Mesenchymal stem cell (in vitro differentiated cells and primary cell): ENCODE measurements at regions not wholly inside any gene's neighbourhood (a gene's known extent, or its start where the extent isn't known, plus 50 kb on each side); places are given as distances from the start of the nearest gene placed in this dataset.
"Not testable (repeated sequence)": the region's sequence is repeated elsewhere in the genome, so short reads cannot be mapped to it uniquely, and the experiment has no call there.

Source experiments
- DNase-seq: peaks from one replicate; pipeline ENCODE4 v3.0.0-alpha.2; 2013
- H2AFZ ChIP-seq: one replicate; pipeline ENCODE4 v1.6.1; 2013; ENCODE audit warnings: low read depth, mild to moderate bottlenecking, control low read depth, inconsistent platforms, low read length, moderate library complexity
- H2AK5ac ChIP-seq: 2 replicates; pipeline ENCODE4 v1.6.1; 2013; ENCODE audit warnings: low read length, moderate library complexity, mild to moderate bottlenecking, inconsistent platforms; ENCODE audit not compliant: severe bottlenecking
- H2BK120ac ChIP-seq: one replicate; pipeline ENCODE4 v1.6.1; 2013; ENCODE audit warnings: low read depth, mild to moderate bottlenecking, inconsistent platforms, low read length, moderate library complexity
- H2BK12ac ChIP-seq, 2 experiments: one replicate each; pipeline ENCODE4 v1.6.1; 2013; ENCODE audit warnings: inconsistent platforms in 2 of 2, low read length in 2 of 2, mild to moderate bottlenecking in 2 of 2, moderate library complexity in 2 of 2, control low read depth in 1 of 2
- H2BK15ac ChIP-seq: one replicate; pipeline ENCODE4 v1.6.1; 2013; ENCODE audit warnings: mild to moderate bottlenecking, low read depth, inconsistent platforms; ENCODE audit not compliant: poor library complexity, severe bottlenecking
- H2BK5ac ChIP-seq: 2 replicates; pipeline ENCODE4 v1.6.1; 2013; ENCODE audit warnings: low read depth, mild to moderate bottlenecking, low read length, control low read depth, inconsistent platforms; ENCODE audit not compliant: poor library complexity, severe bottlenecking
- H3K14ac ChIP-seq, 2 experiments: one replicate each; pipeline ENCODE4 v1.6.1; 2013; ENCODE audit warnings: inconsistent platforms in 2 of 2, low read length in 2 of 2, control low read depth in 1 of 2, mild to moderate bottlenecking in 1 of 2, moderate library complexity in 1 of 2
- H3K18ac ChIP-seq, 2 experiments: one replicate each; pipeline ENCODE4 v1.6.1; 2013; ENCODE audit warnings: inconsistent platforms in 2 of 2, low read length in 2 of 2, control low read depth in 1 of 2, low read depth in 1 of 2, mild to moderate bottlenecking in 1 of 2
- H3K23ac ChIP-seq, 2 experiments: one replicate each; pipeline ENCODE4 v1.6.1; 2013; ENCODE audit warnings: inconsistent platforms in 2 of 2, low read length in 2 of 2, mild to moderate bottlenecking in 2 of 2, moderate library complexity in 2 of 2, control low read depth in 1 of 2
- H3K27ac ChIP-seq: 2 replicates; pipeline ENCODE4 v1.5.1; 2013; ENCODE audit warnings: mild to moderate bottlenecking, moderate library complexity, low read length, control low read depth, inconsistent platforms; ENCODE audit not compliant: poor library complexity, severe bottlenecking
- H3K27me3 ChIP-seq, 2 experiments: 2 replicates each; pipeline versions ENCODE4 v1.6.1 to v1.7.0; 2013; ENCODE audit warnings: low read length in 2 of 2, mild to moderate bottlenecking in 2 of 2, moderate library complexity in 2 of 2, control low read depth in 1 of 2, inconsistent platforms in 1 of 2; ENCODE audit not compliant: control insufficient read depth in 1 of 2, insufficient read depth in 1 of 2
- H3K36me3 ChIP-seq, 2 experiments: 2 replicates each; pipeline versions ENCODE4 v1.6.1 to v1.7.0; 2013; ENCODE audit warnings: low read length in 2 of 2, control low read depth in 1 of 2, inconsistent platforms in 1 of 2, low read depth in 1 of 2, mild to moderate bottlenecking in 1 of 2; ENCODE audit not compliant: insufficient read depth in 2 of 2, control insufficient read depth in 1 of 2
- H3K4ac ChIP-seq, 2 experiments: one replicate each; pipeline ENCODE4 v1.6.1; 2013; ENCODE audit warnings: inconsistent platforms in 2 of 2, low read length in 2 of 2, mild to moderate bottlenecking in 2 of 2, moderate library complexity in 2 of 2, control low read depth in 1 of 2, low read depth in 1 of 2
- H3K4me1 ChIP-seq: 2 replicates; pipeline ENCODE4 v1.6.1; 2013; ENCODE audit warnings: low read depth, low read length, control low read depth; ENCODE audit not compliant: control insufficient read depth, insufficient read depth
- H3K4me2 ChIP-seq: 2 replicates; pipeline ENCODE4 v1.6.1; 2013; ENCODE audit warnings: low read length, mild to moderate bottlenecking, inconsistent platforms; ENCODE audit not compliant: poor library complexity, severe bottlenecking
- H3K4me3 ChIP-seq, 2 experiments: 2 replicates each; pipeline versions ENCODE4 v1.5.1 to v1.7.0; 2013; ENCODE audit warnings: low read length in 2 of 2, mild to moderate bottlenecking in 2 of 2, control low read depth in 1 of 2, low read depth in 1 of 2; ENCODE audit not compliant: insufficient read depth in 1 of 2
- H3K79me1 ChIP-seq: replicated peaks from 2 replicates; pipeline ENCODE4 v1.6.1; 2013; ENCODE audit warnings: mild to moderate bottlenecking, control low read depth, low read length, inconsistent platforms; ENCODE audit not compliant: poor library complexity, severe bottlenecking
- H3K9ac ChIP-seq: 2 replicates; pipeline ENCODE4 v1.7.0; 2013; ENCODE audit warnings: mild to moderate bottlenecking, low read length, moderate library complexity
- H3K9me3 ChIP-seq: 2 replicates; pipeline ENCODE4 v1.7.0; 2013; ENCODE audit warnings: mild to moderate bottlenecking, low read length; ENCODE audit not compliant: control insufficient read depth
- H4K8ac ChIP-seq: one replicate; pipeline ENCODE4 v1.6.1; 2013; ENCODE audit warnings: inconsistent platforms, mild to moderate bottlenecking, low read length, moderate library complexity
- H4K91ac ChIP-seq: one replicate; pipeline ENCODE4 v1.6.1; 2013; ENCODE audit warnings: mild to moderate bottlenecking, low read length, inconsistent platforms
- WGBS: methylation state at CpG from one replicate; pipeline ENCODE4 v1.1.7; 2013; ENCODE audit warnings: mixed read lengths; 5-methylcytosine and 5-hydroxymethylcytosine counted together

- not testable (repeated sequence) for H3K14ac ChIP-seq, H2AK5ac ChIP-seq, H3K9ac ChIP-seq, H3K4ac ChIP-seq, H4K8ac ChIP-seq, H4K91ac ChIP-seq, H2BK15ac ChIP-seq, H2BK120ac ChIP-seq, H3K4me1 ChIP-seq, H3K79me1 ChIP-seq, H3K18ac ChIP-seq, H3K23ac ChIP-seq, H2AFZ ChIP-seq, H3K27ac ChIP-seq, H3K4me3 ChIP-seq, H2BK12ac ChIP-seq, H2BK5ac ChIP-seq, H3K36me3 ChIP-seq, H3K27me3 ChIP-seq, DNase-seq, H3K4me2 ChIP-seq
- WGBS = 55% methylated on average over 2 of the region's 2 CpGs
- peaks cover 31% of the 10 kb centered on the region for H3K9me3 ChIP-seq
These were observed 55.2 kb upstream of the ADAMTS2 start for GRCh38 chr5:179400435-179400834.

- no peak overlapping the region for H2BK120ac ChIP-seq
- H3K4me2 ChIP-seq = no peak overlapping the region
- no peak overlapping the region for H2BK5ac ChIP-seq
- no peak overlapping the region for H4K91ac ChIP-seq
- no peak overlapping the region for H2AK5ac ChIP-seq
- no peaks in the 10 kb centered on the region for H3K27me3 ChIP-seq
- no peak overlapping the region for H3K14ac ChIP-seq
- no peak overlapping the region for H3K18ac ChIP-seq
- H4K8ac ChIP-seq = no peak overlapping the region
- no peak overlapping the region for H2BK15ac ChIP-seq
- H3K9me3 ChIP-seq = peaks cover 31% of the 10 kb centered on the region
- H3K79me1 ChIP-seq = no peaks in the 10 kb centered on the region
- 37% methylated on average over 3 of the region's 3 CpGs for WGBS
- H2BK12ac ChIP-seq = no peak overlapping the region
- no peak overlapping the region for H3K27ac ChIP-seq
- H3K4ac ChIP-seq = no peak overlapping the region
- no peaks in the 10 kb centered on the region for H3K36me3 ChIP-seq
- DNase-seq = no peak
- no peaks in the 10 kb centered on the region for H3K4me1 ChIP-seq
- H3K23ac ChIP-seq = no peak overlapping the region
- no peak overlapping the region for H3K9ac ChIP-seq
- no peak overlapping the region for H3K4me3 ChIP-seq
- no peak overlapping the region for H2AFZ ChIP-seq
These were observed 54.8 kb upstream of the ADAMTS2 start for GRCh38 chr5:179400020-179400419.

- not testable (repeated sequence) for H2BK15ac ChIP-seq, H4K8ac ChIP-seq, H2BK120ac ChIP-seq, H4K91ac ChIP-seq, H3K4me1 ChIP-seq, H3K14ac ChIP-seq, H2AK5ac ChIP-seq, H3K4ac ChIP-seq, H3K9ac ChIP-seq, H3K27ac ChIP-seq, H3K36me3 ChIP-seq, H3K4me2 ChIP-seq, H2BK5ac ChIP-seq, H2AFZ ChIP-seq, H3K18ac ChIP-seq, DNase-seq, H3K23ac ChIP-seq, H3K79me1 ChIP-seq, H3K4me3 ChIP-seq, H2BK12ac ChIP-seq, H3K27me3 ChIP-seq
- peaks cover 31% of the 10 kb centered on the region for H3K9me3 ChIP-seq
- 66% methylated on average over 2 of the region's 2 CpGs for WGBS
These were observed 54.1 kb upstream of the ADAMTS2 start for GRCh38 chr5:179399327-179399726.

GRCh38 chr5:179397516-179397915 lies 52.3 kb upstream of the ADAMTS2 start:
- H3K14ac ChIP-seq = no peak overlapping the region
- H4K91ac ChIP-seq = no peak overlapping the region
- no peaks in the 10 kb centered on the region for H3K36me3 ChIP-seq
- no peak overlapping the region for H2BK120ac ChIP-seq
- no peak overlapping the region for H4K8ac ChIP-seq
- no peak for DNase-seq
- no peak overlapping the region for H3K9ac ChIP-seq
- H3K27ac ChIP-seq = no peak overlapping the region
- no peaks in the 10 kb centered on the region for H3K79me1 ChIP-seq
- H3K23ac ChIP-seq = no peak overlapping the region
- no peak overlapping the region for H3K4me3 ChIP-seq
- H2BK15ac ChIP-seq = no peak overlapping the region
- WGBS = 20% methylated on average over 1 of the region's 3 CpGs
- no peaks in the 10 kb centered on the region for H3K4me1 ChIP-seq
- H3K9me3 ChIP-seq = peaks cover 38% of the 10 kb centered on the region
- H2BK12ac ChIP-seq = no peak overlapping the region
- no peak overlapping the region for H3K4ac ChIP-seq
- no peak overlapping the region for H3K18ac ChIP-seq
- no peak overlapping the region for H2AK5ac ChIP-seq
- H2BK5ac ChIP-seq = no peak overlapping the region
- no peaks in the 10 kb centered on the region for H3K27me3 ChIP-seq
- H2AFZ ChIP-seq = no peak overlapping the region
- no peak overlapping the region for H3K4me2 ChIP-seq
